K562 (cell line): ENCODE measurements at regions not wholly inside any gene's neighbourhood (a gene's known extent, or its start where the extent isn't known, plus 50 kb on each side); places are given as distances from the start of the nearest gene placed in this dataset. TPM values are rescaled to one million over a fixed set of nuclear protein-coding genes. Genes with fewer than 3 reads are reported as not detected.

Experiments used
- microRNA-seq: library from miRNA; unstranded; fragments of <30 nt; microRNA quantifications from one replicate; pipeline ENCODE4, GENCODE V29; 2018; ENCODE audit warnings: borderline microRNAs expressed
- small RNA-seq: library from RNA; depleted of rRNA; stranded (forward); fragments of <200 nt; gene quantifications from one replicate; pipeline ENCODE3, GENCODE V24; 2014

Small RNAs in the stretch of these regions (microRNA-seq; reads per million reads assigned to microRNA genes)
- not detected for gene MIR8054

Small RNAs in the stretch of these regions (small RNA-seq; reads per million reads assigned to genes)
- gene AC100767.1 (not detected), gene MIR8054 (not detected), gene RNU6-783P (not detected)
